Effector CD8-positive, alpha-beta T cell (primary cell): ENCODE measurements at regions not wholly inside any gene's neighbourhood (a gene's known extent, or its start where the extent isn't known, plus 50 kb on each side); places are given as distances from the start of the nearest gene placed in this dataset.
"Not testable (repeated sequence)": the region's sequence is repeated elsewhere in the genome, so short reads cannot be mapped to it uniquely, and the experiment has no call there.

Source experiments
- DNase-seq: peaks from one replicate; lab custom pipeline; 2025; lab: John Stamatoyannopoulos, UW

DNA sequence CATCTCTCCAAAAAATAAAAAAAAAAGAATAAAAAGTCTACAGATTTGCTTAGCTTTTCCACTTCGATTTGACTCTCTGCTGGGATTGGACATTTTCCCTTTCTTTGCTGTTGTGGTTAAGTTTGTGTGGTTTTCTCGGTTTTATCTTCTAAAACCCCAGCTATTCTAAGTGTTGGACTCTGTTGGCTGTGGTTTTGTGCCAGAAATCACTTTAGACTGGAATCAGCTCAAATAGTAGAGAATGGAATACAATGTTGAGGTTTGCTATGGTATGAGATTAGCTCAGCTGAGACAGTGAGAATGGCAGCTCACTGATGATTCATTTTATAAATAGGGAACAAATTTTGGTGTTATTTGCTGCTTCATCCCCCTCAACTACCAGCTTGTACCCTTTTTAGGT is 116.0 kb downstream of the BUB3 start:
- DNase-seq: no peak

DNA sequence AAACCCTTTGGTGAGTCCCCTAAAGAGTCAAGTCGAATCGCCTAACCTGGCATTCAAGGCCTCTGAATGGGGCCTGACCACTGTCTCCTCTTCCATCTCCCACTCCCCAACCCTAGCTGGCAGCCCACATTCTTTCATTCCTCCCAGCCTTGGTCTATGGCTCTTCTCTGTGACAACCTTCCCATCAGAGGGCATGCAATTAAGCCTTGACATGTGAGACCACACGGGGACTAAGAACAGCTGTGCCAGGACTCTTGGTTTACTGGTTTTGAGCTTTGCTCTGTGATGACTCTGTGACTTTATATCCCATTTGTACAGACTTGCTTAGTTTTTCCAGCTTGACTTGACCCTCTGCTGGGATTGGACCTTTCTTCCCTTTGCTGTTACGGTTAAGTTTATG is 116.6 kb downstream of the BUB3 start:
- no peak for DNase-seq

DNA sequence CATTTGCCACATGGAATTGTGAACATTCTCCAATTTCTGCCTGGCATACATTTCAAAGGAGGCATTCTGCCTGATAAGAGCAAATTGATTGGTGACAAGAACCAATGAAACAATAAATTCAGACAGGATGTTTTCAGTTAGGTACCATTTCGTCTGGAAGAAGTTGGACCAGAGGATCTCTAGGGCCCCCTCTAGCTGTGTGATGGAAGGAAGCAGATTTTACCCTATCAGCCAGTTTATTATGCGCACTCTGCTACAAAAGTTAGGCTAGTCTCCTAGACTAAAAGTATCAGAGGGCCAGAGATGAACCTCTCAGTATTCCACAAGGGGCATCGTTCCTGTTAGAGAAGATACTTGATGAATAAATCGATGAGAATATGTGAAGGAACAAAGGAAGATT is 118.0 kb downstream of the BUB3 start:
- no peak for DNase-seq

DNA sequence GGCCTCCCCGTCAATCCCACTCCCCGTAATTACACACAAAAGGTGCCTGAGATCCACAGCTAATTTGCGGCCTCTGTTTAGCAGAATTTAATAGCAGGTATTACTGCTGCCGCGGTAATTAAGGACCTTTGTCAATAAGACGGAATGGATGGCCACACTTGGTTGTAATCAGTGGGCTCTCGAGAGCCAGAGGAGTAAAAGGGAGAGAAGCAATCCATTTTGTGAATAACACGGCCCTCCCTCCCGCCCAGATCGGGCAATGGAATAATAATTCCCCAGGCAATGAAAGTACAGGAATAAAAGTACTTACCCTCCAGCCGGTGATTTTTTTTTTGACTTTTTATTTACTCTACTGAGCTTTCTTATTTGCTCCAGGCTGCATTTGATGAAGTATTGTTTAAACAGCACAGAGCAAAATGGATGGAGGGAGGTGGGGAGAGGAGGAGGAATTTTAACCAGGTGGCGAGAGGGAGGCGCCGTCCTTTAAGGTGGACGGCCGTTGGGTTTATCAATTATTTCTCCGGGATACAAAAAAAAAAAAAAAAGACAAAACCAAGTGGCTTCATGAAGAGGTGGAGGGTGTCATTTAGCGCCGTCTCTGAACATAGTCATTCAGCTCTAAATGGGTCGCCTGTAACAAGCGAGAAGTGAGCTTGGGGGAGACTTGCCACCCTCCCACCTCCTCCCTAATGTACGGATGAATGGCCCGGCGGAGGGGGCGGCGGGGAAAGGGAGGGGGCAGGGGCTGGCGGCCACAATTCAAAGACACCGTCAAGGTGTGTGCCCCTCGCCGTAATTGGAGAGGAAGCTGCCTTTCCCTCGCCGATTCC is 120.3 kb downstream of the BUB3 start:
- no peak for DNase-seq

DNA sequence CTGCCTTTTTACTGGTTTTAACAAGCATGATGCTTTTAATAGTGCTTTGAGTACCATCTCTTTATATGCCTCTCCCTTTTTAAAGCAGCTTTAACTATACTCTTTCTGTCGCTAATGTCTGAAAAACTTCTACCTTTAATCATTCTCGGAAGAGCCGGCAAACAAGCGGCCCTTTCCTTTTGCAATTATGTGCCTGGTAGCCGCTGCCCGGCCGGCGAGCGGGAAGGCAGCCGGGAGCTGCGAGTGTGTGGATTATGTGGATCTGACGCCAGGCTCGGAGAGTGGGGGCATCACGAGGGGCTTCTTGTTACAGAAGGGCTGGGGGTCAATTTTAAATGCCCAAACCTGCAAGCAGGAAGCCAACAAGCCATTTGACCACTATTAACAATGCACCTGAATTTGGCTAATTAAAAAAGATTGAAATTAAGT is 120.9 kb downstream of the BUB3 start:
- no peak for DNase-seq

DNA sequence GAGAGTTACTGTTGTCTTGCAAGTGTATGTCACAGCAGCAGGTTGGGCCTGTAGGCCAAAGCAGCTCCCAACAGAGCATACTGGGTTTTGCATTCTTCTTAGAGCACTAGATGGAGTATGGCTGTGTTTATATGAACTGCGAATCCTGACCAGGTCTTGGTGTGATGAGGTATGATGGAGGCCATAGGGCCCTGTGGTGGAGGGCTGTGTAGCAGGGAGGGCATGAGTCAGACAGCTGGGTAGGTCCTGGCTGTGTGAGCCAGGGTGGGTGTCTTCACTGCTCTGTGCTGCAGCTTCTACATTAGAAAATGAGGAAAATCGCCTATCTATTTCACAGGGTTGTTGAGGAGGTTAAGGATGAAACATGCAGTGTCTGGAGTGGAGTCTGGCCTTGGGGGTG is 124.2 kb downstream of the BUB3 start:
- no peak for DNase-seq

DNA sequence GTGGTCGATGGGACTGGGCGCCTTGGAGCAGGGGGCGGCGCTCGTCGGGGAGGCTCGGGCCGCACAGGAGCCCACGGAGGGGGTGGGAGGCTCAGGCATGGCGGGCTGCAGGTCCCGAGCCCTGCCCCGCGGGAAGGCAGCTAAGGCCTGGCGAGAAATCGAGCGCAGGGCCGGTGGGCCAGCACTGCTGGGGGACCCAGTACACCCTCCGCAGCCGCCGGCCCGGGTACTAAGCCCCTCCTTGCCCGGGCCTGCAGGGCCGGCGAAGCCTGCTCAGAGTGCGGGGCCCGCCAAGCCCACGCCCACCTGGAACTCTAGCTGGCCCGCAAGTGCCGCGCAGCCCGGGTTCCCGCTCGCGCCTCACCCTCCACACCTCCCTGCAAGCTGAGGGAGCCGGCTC is 129.2 kb downstream of the BUB3 start:
- not testable (repeated sequence) for DNase-seq

DNA sequence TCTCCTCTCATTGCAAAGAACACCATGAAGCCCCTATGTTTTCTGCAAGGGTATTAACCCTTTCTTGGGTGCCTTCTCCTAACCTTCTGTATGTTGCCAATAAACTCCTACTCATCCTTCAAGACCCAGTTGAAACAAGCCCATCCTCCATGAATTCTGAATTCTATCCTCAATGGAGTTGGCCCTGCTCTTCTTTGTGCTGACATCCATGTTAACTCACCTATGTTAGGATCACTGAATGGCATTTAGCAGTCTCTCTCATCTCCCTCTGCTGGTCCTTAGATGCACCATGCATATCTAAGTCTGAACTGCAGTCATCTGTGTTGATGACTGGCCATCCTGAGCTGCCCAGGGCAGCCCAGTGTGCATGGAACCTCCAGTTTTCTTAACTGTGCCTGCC is 129.8 kb downstream of the BUB3 start:
- DNase-seq: no peak

DNA sequence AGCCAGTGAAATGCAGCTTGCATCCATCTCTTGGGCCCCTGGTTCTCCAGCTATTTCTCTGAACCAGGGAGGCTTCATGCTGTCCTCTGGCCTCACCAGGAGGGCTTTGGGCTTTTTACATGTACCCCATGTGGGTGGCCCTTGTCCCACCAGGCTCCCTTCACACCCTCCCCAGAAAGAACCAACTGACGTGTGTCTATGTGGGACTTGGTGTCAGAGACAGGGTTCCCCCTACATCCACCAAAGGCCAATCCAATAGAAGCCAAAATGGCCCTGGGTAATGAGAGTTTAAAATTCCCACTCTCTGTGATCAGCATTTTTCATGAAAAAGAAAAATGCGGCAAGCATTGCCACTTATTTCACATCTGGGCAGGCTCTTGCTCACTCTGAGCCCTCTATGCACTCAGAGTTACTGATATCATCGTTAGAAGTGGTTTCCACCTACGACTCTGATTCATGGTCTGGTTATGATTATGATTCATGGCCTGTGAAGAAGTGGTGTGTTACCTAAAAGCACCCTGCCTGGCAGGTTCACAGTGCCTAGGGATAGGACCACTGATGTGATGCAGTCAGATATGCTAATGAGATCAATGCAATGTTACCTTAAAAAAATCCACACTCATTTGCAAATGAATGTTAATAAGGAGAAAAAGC is 133.5 kb downstream of the BUB3 start:
- DNase-seq: no peak

DNA sequence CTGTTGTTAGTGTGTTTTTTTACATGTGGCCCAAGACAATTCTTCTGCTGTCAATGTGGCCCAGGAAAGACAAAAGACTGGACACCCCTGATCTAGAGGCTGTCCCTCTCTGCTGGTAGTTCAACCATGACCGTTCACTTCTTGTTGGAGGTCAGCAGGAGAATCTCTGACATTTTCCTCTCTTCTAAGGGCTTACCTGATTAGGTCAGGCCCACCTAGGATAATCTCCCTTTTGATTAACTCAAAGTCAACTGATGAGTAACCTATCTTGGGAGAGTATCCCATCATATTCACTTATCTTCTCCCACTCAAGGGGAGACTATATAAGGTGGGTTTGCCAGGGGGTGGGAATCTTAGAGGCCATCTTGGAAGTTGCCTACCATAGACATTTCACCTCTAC is 135.2 kb downstream of the BUB3 start:
- DNase-seq: no peak

DNA sequence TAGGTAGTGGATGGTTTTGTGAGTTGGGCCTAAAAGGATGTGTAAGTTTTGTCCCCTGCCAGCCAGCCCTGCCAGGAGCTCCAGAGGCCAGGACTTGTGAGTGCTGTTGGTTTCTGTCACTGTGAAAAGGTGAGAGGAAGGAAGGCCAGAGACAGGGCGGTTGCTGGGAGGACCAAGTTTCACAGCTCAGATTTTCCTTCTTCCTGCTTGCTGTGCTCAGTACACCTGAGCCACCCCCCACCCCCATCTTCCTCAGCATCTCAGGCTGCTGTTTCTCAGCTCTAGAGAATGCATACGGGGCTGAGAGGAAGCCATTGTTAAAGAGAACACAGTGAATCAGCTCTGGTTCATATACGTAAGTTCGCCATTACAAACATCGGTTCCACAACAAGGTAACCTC is 139.9 kb downstream of the BUB3 start:
- no peak for DNase-seq

DNA sequence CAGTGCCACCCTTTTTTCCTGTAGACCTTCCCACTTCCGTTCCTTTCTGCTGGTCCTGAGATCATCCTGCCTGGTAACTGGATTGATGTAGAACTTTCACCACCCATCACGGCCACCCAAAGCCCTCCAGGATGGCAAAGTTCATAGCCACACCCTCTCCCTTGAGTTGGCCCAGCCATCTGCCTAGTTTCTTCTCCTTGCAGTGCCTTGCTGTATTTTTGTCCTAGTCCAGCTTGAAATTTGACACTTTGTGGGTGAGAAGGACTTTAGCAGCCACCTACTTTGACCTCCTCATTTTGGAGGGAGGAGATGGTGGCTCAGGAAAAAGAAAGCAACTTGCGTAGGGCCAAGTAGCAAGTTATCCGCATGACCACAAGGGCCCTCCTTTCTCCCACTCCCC is 140.7 kb downstream of the BUB3 start:
- DNase-seq: no peak

DNA sequence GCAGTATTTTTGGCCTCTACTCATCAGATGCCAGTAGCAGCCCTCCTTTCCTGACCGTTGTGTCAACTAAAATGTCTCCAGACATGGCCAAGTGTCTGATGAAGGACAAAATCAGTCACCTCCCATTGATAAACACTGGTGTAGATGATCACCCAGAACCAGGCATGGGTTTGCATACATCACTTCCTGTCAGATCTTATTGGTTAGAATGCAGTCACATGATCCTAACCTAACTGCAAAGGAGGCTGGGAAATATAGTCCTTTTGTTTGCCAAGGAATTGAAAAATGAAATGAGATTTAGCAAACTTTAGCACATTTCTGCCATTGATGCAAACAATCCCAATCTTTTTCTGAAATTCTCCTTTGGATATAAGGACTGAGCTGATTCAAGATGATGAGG is 141.4 kb downstream of the BUB3 start:
- no peak for DNase-seq

DNA sequence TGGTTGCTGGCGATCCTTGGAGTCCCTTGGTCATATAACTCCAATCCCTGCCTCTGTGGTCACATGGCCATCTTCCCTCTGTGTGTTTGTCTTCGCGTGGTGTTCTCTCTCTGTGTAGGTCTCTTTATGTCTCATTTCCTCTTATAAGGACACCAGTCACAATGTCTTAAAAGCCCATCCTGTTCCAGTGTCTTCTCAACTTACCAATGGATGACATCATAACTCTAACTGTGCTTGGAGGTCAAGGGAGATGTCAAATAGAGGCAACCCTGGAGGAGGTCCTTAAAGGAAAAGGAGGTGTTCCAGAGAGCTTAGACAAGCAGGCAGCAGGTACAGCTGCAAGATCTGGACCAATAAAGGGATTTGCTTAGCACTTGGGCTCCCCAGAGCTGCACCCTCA is 143.0 kb downstream of the BUB3 start:
- DNase-seq: no peak

DNA sequence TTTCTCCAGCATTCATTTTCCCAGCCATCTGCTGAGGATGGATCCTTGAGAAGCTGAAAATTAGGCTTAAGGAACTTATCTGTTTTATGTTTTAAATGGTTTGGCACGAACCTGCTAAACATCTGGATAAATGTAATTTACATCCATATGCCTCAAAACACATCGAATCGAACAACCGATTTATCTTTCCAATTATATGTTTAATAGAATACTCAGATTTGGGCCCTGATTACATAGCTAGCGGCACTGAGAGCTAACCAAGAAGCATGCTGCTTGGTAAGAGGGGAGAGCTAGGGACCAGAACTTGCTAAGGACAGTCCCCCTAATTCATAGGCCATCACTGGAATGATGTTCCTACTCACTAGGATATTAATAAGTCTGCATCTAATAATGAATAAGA is 144.4 kb downstream of the BUB3 start:
- DNase-seq: no peak

DNA sequence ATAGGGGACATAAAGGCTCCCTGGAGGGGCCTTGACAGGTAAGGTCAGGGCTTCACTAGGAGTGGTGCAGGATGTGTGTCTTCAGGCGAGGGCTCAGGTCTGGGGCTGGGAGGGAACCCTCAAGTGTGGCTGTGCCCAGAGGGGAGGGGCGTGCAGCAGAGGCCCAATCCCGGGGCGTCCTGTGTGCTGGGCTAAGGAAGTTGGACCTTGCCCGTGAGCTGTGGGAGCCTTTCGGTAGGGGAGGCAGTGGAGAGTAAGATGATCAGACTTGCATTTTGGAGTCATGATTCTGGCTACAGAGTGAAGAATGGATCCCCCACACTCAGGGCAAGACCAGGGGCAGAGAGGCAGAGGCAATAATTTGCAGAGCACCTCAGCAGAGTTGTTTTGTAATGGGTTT is 145.4 kb downstream of the BUB3 start:
- no peak for DNase-seq

DNA sequence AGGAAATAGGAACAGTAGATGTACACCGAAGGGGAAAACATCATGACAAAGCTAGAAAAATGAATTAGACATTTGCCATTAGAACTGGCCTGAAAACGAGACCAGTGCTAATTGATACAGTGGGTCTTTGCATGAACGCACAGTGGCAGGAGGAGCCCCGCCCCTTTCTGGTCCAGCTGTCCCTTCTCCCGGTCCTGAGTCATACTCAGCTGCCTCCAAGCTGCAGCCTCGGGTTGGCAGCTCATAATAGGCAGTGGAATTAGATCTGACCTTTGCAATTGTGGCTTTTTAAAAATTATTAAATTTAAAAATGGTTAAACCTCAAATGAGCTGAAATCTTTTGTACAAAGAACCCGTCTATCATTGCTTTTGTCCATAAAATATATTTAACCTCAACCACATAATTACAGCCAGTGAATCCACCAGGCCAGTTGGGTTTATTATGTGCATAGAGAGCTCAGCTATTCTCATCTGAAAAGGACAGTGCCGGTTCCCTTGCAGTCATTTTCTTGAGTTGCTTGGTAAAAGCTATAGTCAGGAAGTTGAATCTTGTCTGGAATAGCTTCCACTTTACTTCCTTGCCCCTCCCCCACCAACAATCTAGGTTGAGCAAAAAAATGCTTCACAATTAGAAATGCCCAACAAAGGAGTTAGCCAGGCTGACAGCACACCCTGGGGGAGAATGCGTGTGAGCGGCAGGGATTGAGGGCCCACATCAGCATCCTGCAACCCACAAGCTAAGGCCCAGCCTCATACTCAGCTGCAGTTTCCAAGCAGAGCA is 147.1 kb downstream of the BUB3 start:
- no peak for DNase-seq

DNA sequence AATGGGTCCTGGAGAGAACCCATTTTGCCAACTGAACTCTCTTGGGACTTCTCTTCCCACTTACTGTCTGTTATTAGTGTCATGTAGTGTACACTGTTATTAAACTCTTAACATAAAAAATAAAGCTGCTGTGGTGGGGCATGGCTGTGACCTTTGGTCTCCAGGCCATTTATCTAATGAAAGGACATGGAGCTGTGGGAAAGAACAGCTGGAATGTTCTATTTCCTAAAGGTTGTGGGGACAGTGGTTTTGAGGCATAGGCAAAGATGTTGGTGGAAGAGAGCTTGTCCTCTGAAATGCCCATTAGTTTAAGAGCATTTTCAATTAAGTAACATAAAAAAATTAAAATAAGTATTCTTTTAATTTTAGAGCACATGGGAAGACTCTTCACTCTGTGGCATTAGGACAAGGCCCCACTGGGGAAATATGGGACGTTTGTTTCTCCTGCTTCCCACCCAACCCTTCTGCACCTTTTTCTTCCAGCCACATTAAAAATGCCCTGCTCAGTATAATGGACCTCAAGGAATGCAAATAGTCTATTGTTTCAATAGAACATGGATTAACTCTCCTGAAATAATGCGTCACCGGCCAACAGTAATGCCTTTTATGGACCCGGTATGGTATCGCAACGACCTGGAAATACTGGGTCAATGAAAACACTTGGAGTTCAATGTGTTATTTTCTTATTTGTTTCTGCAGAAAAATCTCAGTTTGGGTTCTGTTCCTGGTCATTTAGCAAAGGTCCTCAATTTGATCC is 149.6 kb downstream of the BUB3 start:
- DNase-seq: no peak

DNA sequence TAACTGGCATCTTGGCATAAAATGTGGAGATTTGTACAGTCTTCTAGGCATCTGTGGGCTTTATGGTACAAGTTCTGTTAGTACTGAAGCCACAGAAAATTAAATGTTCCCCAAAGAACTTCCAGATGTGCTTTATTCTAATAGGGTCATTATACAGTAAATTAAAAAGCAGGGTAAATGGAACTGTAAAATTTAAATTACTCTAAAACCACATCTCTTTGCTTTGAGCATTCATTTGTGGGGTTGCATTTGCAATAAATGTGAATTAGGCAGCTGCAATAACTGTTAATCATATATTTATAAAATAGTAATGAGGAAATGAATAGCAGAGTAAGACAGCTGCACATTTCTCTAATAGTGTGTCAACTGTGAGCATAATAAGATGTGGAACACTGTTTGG is 151.5 kb downstream of the BUB3 start:
- DNase-seq: no peak

DNA sequence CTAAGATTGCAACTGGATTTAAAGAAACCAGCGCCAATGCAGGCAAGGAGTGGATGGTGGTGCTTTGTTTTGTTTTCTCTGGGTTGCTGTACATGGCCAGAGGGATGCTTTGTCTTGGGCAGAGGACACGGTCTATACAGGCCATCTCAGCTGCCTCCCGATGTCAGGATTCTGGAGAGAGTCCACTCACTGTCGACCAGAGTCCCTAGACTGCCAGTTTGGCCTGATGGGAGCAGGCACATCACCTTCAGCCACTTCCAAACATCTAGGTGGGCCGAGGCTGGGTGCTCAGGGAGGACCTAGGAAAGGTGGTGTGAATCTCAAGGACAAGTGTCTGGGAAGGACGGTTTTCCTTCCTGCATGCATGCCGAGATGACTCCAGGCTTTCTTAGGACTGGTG is 152.1 kb downstream of the BUB3 start:
- no peak for DNase-seq

DNA sequence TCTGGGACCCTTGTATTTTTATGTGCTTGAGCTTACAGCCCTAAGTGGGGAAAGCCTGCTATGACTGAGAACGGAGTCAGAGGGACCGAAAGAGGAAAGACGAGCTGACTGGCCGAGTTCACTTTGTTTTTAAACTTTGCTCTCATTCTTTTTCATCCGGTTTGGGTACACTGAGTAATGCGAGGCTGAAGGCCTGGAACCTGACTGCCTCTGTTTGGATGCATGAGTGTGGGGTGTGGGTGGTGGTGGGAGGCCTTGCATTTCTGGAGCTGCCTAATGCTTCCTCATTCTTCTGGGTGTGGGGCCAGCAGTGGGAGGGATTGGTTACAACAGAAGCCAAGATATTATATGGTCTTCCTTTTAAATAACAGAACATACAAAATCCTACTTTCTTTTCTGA is 155.5 kb downstream of the BUB3 start:
- no peak for DNase-seq

DNA sequence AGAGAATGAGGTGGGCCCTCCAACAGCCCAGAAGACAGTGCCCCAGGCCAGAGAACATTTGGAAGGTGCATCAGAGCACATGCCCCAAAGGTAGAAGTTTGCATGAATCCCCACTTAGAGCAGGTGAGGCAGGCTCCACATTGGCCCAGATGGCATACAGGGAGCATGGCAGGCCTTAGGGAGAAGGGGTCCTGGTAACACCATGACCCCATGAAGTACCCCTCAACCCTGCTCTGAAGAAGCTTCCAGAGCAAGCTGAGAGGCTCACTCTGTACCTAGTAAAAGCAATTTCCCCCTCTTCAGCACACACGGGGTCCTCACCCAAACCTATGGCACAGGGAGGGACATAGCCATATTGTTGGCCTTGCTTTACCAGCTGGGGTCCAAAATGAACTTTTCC is 162.6 kb downstream of the BUB3 start:
- DNase-seq: no peak
